H1 (cell line): ENCODE measurements at regions not wholly inside any gene's neighbourhood (a gene's known extent, or its start where the extent isn't known, plus 50 kb on each side); places are given as distances from the start of the nearest gene placed in this dataset.

Experiments used
- BCL11A ChIP-seq, 2 experiments: IDR thresholded peaks; one replicate each; pipeline ENCODE4 v1.6.1; 2011; ENCODE audit warnings: low read depth in 2 of 2, low read length in 2 of 2, mild to moderate bottlenecking in 2 of 2
- FOSL1 ChIP-seq: IDR thresholded peaks from 2 replicates; pipeline ENCODE4 v1.6.1; 2011; ENCODE audit warnings: mild to moderate bottlenecking, low read depth, low read length, moderate library complexity; ENCODE audit not compliant: insufficient read depth
- PHF8 ChIP-seq: fragments of 200-600 bp; sonication (generic); conservative IDR thresholded peaks from 2 replicates; pipeline ENCODE4 v1.7.1; 2012; ENCODE audit warnings: low read depth, mild to moderate bottlenecking, inconsistent platforms, low read length, moderate library complexity
- SP1 ChIP-seq: IDR thresholded peaks from 2 replicates; pipeline ENCODE4 v1.6.1; 2011; ENCODE audit warnings: low read depth, low read length
- SUZ12 ChIP-seq: fragments of 200-600 bp; sonication (generic); IDR thresholded peaks from 2 replicates; pipeline ENCODE4 v1.6.1; 2012; ENCODE audit warnings: mild to moderate bottlenecking, inconsistent platforms, low read length, moderate library complexity, mixed read lengths
- TF ChIP-seq, protein P1 (sequence below): fragments of 300-600 bp; sonication (generic); IDR thresholded peaks from 2 replicates; pipeline ENCODE4 v1.7.1; 2012; ENCODE audit warnings: low read length, moderate library complexity, mild to moderate bottlenecking, inconsistent platforms; ENCODE audit not compliant: insufficient replicate concordance
- TF ChIP-seq, protein P2 (sequence below): IDR thresholded peaks from 2 replicates; pipeline ENCODE4 v1.6.1; 2012; ENCODE audit warnings: low read length, inconsistent platforms

DNA sequence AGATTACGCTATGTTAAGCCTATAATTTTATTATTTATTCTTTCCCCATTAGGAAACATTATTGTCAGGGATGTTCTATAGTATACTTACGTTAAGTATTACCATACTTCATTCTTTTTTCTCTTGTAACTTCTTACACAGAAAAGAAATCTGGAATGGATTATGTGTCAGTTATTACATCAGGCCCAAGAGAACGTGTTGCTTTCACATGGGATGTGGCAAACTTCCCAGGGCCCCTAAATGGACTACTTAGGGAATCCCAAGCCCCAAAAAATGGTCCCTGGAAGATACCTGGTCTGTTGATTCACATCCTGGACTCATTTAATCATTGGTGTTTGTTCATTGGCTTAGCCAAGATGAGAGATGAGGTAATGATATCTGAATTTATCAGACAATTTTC, 249.8 kb downstream of the NRIP1 start (continued):
- TF ChIP-seq, protein P1, sequence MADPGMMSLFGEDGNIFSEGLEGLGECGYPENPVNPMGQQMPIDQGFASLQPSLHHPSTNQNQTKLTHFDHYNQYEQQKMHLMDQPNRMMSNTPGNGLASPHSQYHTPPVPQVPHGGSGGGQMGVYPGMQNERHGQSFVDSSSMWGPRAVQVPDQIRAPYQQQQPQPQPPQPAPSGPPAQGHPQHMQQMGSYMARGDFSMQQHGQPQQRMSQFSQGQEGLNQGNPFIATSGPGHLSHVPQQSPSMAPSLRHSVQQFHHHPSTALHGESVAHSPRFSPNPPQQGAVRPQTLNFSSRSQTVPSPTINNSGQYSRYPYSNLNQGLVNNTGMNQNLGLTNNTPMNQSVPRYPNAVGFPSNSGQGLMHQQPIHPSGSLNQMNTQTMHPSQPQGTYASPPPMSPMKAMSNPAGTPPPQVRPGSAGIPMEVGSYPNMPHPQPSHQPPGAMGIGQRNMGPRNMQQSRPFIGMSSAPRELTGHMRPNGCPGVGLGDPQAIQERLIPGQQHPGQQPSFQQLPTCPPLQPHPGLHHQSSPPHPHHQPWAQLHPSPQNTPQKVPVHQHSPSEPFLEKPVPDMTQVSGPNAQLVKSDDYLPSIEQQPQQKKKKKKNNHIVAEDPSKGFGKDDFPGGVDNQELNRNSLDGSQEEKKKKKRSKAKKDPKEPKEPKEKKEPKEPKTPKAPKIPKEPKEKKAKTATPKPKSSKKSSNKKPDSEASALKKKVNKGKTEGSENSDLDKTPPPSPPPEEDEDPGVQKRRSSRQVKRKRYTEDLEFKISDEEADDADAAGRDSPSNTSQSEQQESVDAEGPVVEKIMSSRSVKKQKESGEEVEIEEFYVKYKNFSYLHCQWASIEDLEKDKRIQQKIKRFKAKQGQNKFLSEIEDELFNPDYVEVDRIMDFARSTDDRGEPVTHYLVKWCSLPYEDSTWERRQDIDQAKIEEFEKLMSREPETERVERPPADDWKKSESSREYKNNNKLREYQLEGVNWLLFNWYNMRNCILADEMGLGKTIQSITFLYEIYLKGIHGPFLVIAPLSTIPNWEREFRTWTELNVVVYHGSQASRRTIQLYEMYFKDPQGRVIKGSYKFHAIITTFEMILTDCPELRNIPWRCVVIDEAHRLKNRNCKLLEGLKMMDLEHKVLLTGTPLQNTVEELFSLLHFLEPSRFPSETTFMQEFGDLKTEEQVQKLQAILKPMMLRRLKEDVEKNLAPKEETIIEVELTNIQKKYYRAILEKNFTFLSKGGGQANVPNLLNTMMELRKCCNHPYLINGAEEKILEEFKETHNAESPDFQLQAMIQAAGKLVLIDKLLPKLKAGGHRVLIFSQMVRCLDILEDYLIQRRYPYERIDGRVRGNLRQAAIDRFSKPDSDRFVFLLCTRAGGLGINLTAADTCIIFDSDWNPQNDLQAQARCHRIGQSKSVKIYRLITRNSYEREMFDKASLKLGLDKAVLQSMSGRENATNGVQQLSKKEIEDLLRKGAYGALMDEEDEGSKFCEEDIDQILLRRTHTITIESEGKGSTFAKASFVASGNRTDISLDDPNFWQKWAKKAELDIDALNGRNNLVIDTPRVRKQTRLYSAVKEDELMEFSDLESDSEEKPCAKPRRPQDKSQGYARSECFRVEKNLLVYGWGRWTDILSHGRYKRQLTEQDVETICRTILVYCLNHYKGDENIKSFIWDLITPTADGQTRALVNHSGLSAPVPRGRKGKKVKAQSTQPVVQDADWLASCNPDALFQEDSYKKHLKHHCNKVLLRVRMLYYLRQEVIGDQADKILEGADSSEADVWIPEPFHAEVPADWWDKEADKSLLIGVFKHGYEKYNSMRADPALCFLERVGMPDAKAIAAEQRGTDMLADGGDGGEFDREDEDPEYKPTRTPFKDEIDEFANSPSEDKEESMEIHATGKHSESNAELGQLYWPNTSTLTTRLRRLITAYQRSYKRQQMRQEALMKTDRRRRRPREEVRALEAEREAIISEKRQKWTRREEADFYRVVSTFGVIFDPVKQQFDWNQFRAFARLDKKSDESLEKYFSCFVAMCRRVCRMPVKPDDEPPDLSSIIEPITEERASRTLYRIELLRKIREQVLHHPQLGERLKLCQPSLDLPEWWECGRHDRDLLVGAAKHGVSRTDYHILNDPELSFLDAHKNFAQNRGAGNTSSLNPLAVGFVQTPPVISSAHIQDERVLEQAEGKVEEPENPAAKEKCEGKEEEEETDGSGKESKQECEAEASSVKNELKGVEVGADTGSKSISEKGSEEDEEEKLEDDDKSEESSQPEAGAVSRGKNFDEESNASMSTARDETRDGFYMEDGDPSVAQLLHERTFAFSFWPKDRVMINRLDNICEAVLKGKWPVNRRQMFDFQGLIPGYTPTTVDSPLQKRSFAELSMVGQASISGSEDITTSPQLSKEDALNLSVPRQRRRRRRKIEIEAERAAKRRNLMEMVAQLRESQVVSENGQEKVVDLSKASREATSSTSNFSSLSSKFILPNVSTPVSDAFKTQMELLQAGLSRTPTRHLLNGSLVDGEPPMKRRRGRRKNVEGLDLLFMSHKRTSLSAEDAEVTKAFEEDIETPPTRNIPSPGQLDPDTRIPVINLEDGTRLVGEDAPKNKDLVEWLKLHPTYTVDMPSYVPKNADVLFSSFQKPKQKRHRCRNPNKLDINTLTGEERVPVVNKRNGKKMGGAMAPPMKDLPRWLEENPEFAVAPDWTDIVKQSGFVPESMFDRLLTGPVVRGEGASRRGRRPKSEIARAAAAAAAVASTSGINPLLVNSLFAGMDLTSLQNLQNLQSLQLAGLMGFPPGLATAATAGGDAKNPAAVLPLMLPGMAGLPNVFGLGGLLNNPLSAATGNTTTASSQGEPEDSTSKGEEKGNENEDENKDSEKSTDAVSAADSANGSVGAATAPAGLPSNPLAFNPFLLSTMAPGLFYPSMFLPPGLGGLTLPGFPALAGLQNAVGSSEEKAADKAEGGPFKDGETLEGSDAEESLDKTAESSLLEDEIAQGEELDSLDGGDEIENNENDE: no peak
- no peak for TF ChIP-seq FOSL1
- no peak for TF ChIP-seq SP1
- TF ChIP-seq PHF8: no peak
- TF ChIP-seq, protein P2, sequence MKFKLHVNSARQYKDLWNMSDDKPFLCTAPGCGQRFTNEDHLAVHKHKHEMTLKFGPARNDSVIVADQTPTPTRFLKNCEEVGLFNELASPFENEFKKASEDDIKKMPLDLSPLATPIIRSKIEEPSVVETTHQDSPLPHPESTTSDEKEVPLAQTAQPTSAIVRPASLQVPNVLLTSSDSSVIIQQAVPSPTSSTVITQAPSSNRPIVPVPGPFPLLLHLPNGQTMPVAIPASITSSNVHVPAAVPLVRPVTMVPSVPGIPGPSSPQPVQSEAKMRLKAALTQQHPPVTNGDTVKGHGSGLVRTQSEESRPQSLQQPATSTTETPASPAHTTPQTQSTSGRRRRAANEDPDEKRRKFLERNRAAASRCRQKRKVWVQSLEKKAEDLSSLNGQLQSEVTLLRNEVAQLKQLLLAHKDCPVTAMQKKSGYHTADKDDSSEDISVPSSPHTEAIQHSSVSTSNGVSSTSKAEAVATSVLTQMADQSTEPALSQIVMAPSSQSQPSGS: no peak
- TF ChIP-seq BCL11A (IDR thresholded peaks at IDR 0.05; ENCODE audit: low read depth in 2 of 2, low read length in 2 of 2): no peak
- TF ChIP-seq SUZ12: no peak
